T-helper 1 cell treated with Interleukin-12 subunit alpha and Interleukin-12 subunit beta and Interleukin-4 antibody, amounts not matched to agents 30 ng/mL and 1 ng/mL, for 36 hours (primary cell): ENCODE measurements at regions not wholly inside any gene's neighbourhood (a gene's known extent, or its start where the extent isn't known, plus 50 kb on each side); places are given as distances from the start of the nearest gene placed in this dataset.
"Not testable (repeated sequence)": the region's sequence is repeated elsewhere in the genome, so short reads cannot be mapped to it uniquely, and the experiment has no call there.

ENCODE experiments used
- intact Hi-C: fragments of 100-400 bp; cut with micrococcal nuclease; formaldehyde crosslinking; loops from one replicate; pipeline ENCODE4 v1.15.1; 2024

- intact Hi-C loops: no loop called here
Measured at GRCh38 chr5:97478483-97478882, 295.4 kb upstream of the RIOK2 start.

GRCh38 chr5:97480313-97480712 lies 297.3 kb upstream of the RIOK2 start:
- intact Hi-C loops: no loop called here

- intact Hi-C loops: no loop called here
Measured at GRCh38 chr5:97488126-97488668, 305.1 kb upstream of the RIOK2 start.

GRCh38 chr5:97489010-97489840 lies 306.2 kb upstream of the RIOK2 start:
- intact Hi-C loops: no loop called here

GRCh38 chr5:97494465-97494864 lies 311.4 kb upstream of the RIOK2 start:
- intact Hi-C loops: no loop called here

- intact Hi-C loops: no loop called here
Measured at GRCh38 chr5:97495301-97495700, 312.3 kb upstream of the RIOK2 start.

- intact Hi-C loops: no loop called here
Measured at GRCh38 chr5:97496037-97496436, 313.0 kb upstream of the RIOK2 start.

- intact Hi-C loops: no loop called here
Measured at GRCh38 chr5:97498657-97499056, 315.6 kb upstream of the RIOK2 start.

GRCh38 chr5:97499605-97500004 lies 316.6 kb upstream of the RIOK2 start:
- intact Hi-C loops: no loop called here

- intact Hi-C loops: no loop called here
Measured at GRCh38 chr5:97501286-97501964, 318.4 kb upstream of the RIOK2 start.

- intact Hi-C loops: no loop called here
Measured at GRCh38 chr5:97501965-97502305, 318.9 kb upstream of the RIOK2 start.

GRCh38 chr5:97508864-97509263 lies 325.8 kb upstream of the RIOK2 start:
- intact Hi-C loops: no loop called here

- intact Hi-C loops: not testable (repeated sequence)
Measured at GRCh38 chr5:97519565-97519964, 336.5 kb upstream of the RIOK2 start.

GRCh38 chr5:97523336-97523735 lies 340.3 kb upstream of the RIOK2 start:
- intact Hi-C loops: not testable (repeated sequence)

GRCh38 chr5:97525780-97526179 lies 342.7 kb upstream of the RIOK2 start:
- intact Hi-C loops: loop anchor here (5.0 kb wide), 1 partner anchor 57 kb away; no protein-coding TSS in a partner anchor

- intact Hi-C loops: loop anchor here (5.0 kb wide), 1 partner anchor 53 kb away; no protein-coding TSS in a partner anchor
Measured at GRCh38 chr5:97528941-97529340, 345.9 kb upstream of the RIOK2 start.

- intact Hi-C loops: loop anchor here (5.0 kb wide), 1 partner anchor 53 kb away; no protein-coding TSS in a partner anchor
Measured at GRCh38 chr5:97529354-97529985, 346.4 kb upstream of the RIOK2 start.

GRCh38 chr5:97531549-97531948 lies 348.5 kb upstream of the RIOK2 start:
- intact Hi-C loops: no loop called here

GRCh38 chr5:97534166-97534565 lies 351.1 kb upstream of the RIOK2 start:
- intact Hi-C loops: loop anchor here (1.0 kb wide), 1 partner anchor 303 kb away; no protein-coding TSS in a partner anchor

- intact Hi-C loops: no loop called here
Measured at GRCh38 chr5:97536683-97537082, 353.6 kb upstream of the RIOK2 start.

- intact Hi-C loops: no loop called here
Measured at GRCh38 chr5:97538912-97539311, 355.9 kb upstream of the RIOK2 start.

- intact Hi-C loops: no loop called here
Measured at GRCh38 chr5:97541864-97542263, 358.8 kb upstream of the RIOK2 start.
